Stomach (tissue), 8 donors: ENCODE measurements at regions not wholly inside any gene's neighbourhood (a gene's known extent, or its start where the extent isn't known, plus 50 kb on each side); places are given as distances from the start of the nearest gene placed in this dataset.
"Not testable (repeated sequence)": the region's sequence is repeated elsewhere in the genome, so short reads cannot be mapped to it uniquely, and the experiment has no call there.

ENCODE experiments used
- DNase-seq, 2 donors: peaks; one replicate each; pipeline versions ENCODE4 v3.0.0 to v3.0.0-alpha.2; 2013 to 2019
- H3K27ac ChIP-seq, 5 donors: fragments of 200-600 bp in 4 of 5; sonication (generic) in 4 of 5; one replicate each; pipeline ENCODE4 v1.5.1; 2013 to 2019; ENCODE audit warnings: mild to moderate bottlenecking in 1 of 5, moderate library complexity in 1 of 5
- H3K27me3 ChIP-seq, 3 donors: fragments of 200-600 bp; sonication (generic); one replicate each; pipeline ENCODE4 v1.5.1; 2017 to 2019; ENCODE audit warnings: mixed run types in 1 of 3
- H3K36me3 ChIP-seq, 4 donors: fragments of 200-600 bp; sonication (generic); 1 replicate in 3 of 4; 2 replicates in 1 of 4; pipeline ENCODE4 v1.5.1; 2016 to 2019
- H3K4me1 ChIP-seq, 4 donors: fragments of 200-600 bp; sonication (generic); one replicate each; pipeline ENCODE4 v1.5.1; 2016 to 2019
- H3K4me3 ChIP-seq, 4 donors: fragments of 200-600 bp; sonication (generic) in 3 of 4; one replicate each; pipeline ENCODE4 v1.5.1; 2016 to 2019; ENCODE audit warnings: mild to moderate bottlenecking in 1 of 4
- H3K9me3 ChIP-seq, 4 donors: fragments of 200-600 bp; sonication (generic); one replicate each; pipeline ENCODE4 v1.5.1; 2016 to 2019
- CTCF ChIP-seq, 7 experiments: fragments of 450-650 bp in 4 of 7; fragments of 200-600 bp in 3 of 7; sonication (generic) in 3 of 7; IDR thresholded peaks; one replicate each; pipeline ENCODE4 v1.5.1; 2016 to 2019; ENCODE audit warnings: antibody characterized with exemption in 7 of 7, control low read depth in 2 of 7, mild to moderate bottlenecking in 1 of 7
- EP300 ChIP-seq: sonication (generic); formaldehyde crosslinking; IDR thresholded peaks from one replicate; pipeline ENCODE4 v1.6.1; 2017; ENCODE audit warnings: antibody characterized with exemption
- POLR2A ChIP-seq, 4 donors: fragments of 450-650 bp; IDR thresholded peaks; one replicate each; pipeline ENCODE4 v1.6.1; 2016; ENCODE audit warnings: antibody characterized with exemption in 4 of 4, control low read depth in 2 of 4, mild to moderate bottlenecking in 1 of 4, moderate library complexity in 1 of 4
- POLR2AphosphoS5 ChIP-seq, 3 donors: sonication (generic); formaldehyde crosslinking; IDR thresholded peaks; one replicate each; pipeline ENCODE4 v1.6.1; 2016; ENCODE audit warnings: antibody characterized with exemption in 3 of 3
- WGBS, 5 donors: extraction: QIAGEN DNeasy Blood & Tissue Kit in 3 of 5; methylation state at CpG; one replicate each; pipeline versions ENCODE4 v1.1.5 to v1.1.7; 2013 to 2018; 5-methylcytosine and 5-hydroxymethylcytosine counted together
- intact Hi-C: fragments of 100-400 bp; cut with DNase I; formaldehyde crosslinking; loops from one replicate; pipeline ENCODE4 v1.15.1; 2023; ENCODE audit warnings: low total_unique reads
- donor health status: healthy with polysubstance abuse.
- donor health status: Bipolar disorder and iron deficiency.
- donor health status: healthy.

- intact Hi-C loops, result no loop called here
- H3K4me3 ChIP-seq, result no peak overlapping the region
- H3K36me3 ChIP-seq, result no peaks in the 10 kb centered on the region
- DNase-seq, result peak in 1 of 2 donors; percentile 23
- no peaks in the 10 kb centered on the region for H3K27me3 ChIP-seq
- WGBS, 5 donors, result 57 to 82% (median 69%) methylated on average over 7 of the region's 7 CpGs
- peaks cover 0 to 6% (median 0%) of the 10 kb centered on the region in 4 donors for H3K9me3 ChIP-seq
- H3K27ac ChIP-seq, result peak overlapping the region in 2 of 5 donors; percentile 13 to 14
- H3K4me1 ChIP-seq, result peaks cover 0 to 7% (median 0%) of the 10 kb centered on the region in 4 donors
- TF ChIP-seq CTCF (IDR thresholded peaks at IDR 0.05) (no peak), EP300 (no peak), POLR2AphosphoS5 (IDR thresholded peaks at IDR 0.05) (no peak), POLR2A (IDR thresholded peaks at IDR 0.05) (no peak)
Observed at GRCh38 chr1:223022641-223023473, 120.2 kb downstream of the TLR5 start.

GRCh38 chr1:223023863-223024262 is 119.2 kb downstream of the TLR5 start:
- H3K4me1 ChIP-seq, result peaks cover 0 to 7% (median 0%) of the 10 kb centered on the region in 4 donors
- no peak overlapping the region for H3K4me3 ChIP-seq
- no peaks in the 10 kb centered on the region for H3K27me3 ChIP-seq
- DNase-seq, result no peak
- WGBS, 5 donors, result 87 to 94% (median 91%) methylated on average over 7 of the region's 7 CpGs
- no peak overlapping the region for H3K27ac ChIP-seq
- TF ChIP-seq POLR2A (IDR thresholded peaks at IDR 0.05) (no peak), EP300 (no peak), POLR2AphosphoS5 (IDR thresholded peaks at IDR 0.05) (no peak), CTCF (IDR thresholded peaks at IDR 0.05) (no peak)
- H3K9me3 ChIP-seq, result peaks cover 0 to 6% (median 0%) of the 10 kb centered on the region in 4 donors
- no peaks in the 10 kb centered on the region for H3K36me3 ChIP-seq
- intact Hi-C loops, result no loop called here

- intact Hi-C loops, H3K27me3 ChIP-seq, H3K9me3 ChIP-seq, DNase-seq, H3K36me3 ChIP-seq, H3K27ac ChIP-seq, H3K4me3 ChIP-seq, H3K4me1 ChIP-seq: not testable (repeated sequence)
- WGBS, 5 donors, result 90 to 96% (median 93%) methylated on average over 3 to 4 of the region's 5 CpGs
Observed at GRCh38 chr1:223024486-223024885, 118.6 kb downstream of the TLR5 start.

GRCh38 chr1:223025190-223025734 is 117.8 kb downstream of the TLR5 start:
- H3K27ac ChIP-seq, intact Hi-C loops, H3K27me3 ChIP-seq, DNase-seq, H3K36me3 ChIP-seq, H3K4me3 ChIP-seq, H3K9me3 ChIP-seq, H3K4me1 ChIP-seq: not testable (repeated sequence)
- WGBS, 5 donors, result 71 to 83% (median 76%) methylated on average over 4 of the region's 4 CpGs

GRCh38 chr1:223026639-223027038 is 116.4 kb downstream of the TLR5 start:
- H3K4me3 ChIP-seq, H3K9me3 ChIP-seq, H3K4me1 ChIP-seq, H3K27ac ChIP-seq, H3K27me3 ChIP-seq, H3K36me3 ChIP-seq, intact Hi-C loops: not testable (repeated sequence)
- DNase-seq, result peak in 1 of 2 donors; percentile 1
- 39 to 75% (median 59%) methylated on average over 5 of the region's 5 CpGs for WGBS, 5 donors
